HG02938 (cell line): ENCODE measurements at regions not wholly inside any gene's neighbourhood (a gene's known extent, or its start where the extent isn't known, plus 50 kb on each side); places are given as distances from the start of the nearest gene placed in this dataset.

ENCODE experiments used
- ATAC-seq: cut with Tn5 transposase; IDR thresholded peaks from one replicate; pipeline ENCODE4 v1.9.1; 2021; ENCODE audit warnings: mild to moderate bottlenecking, moderate library complexity; ENCODE audit not compliant: unreplicated experiment

- no peak for ATAC-seq
Observed at GRCh38 chrX:4322916-4323315, 609.5 kb upstream of the PRKX start.

- no peak for ATAC-seq
Observed at GRCh38 chrX:4320436-4320947, 607.0 kb upstream of the PRKX start.

GRCh38 chrX:4315891-4316290 is 602.4 kb upstream of the PRKX start:
- no peak for ATAC-seq

- ATAC-seq = no peak
Observed at GRCh38 chrX:4314586-4314985, 601.1 kb upstream of the PRKX start.

GRCh38 chrX:4277122-4277521 is 563.7 kb upstream of the PRKX start:
- ATAC-seq = no peak

GRCh38 chrX:4268676-4269075 is 555.2 kb upstream of the PRKX start:
- ATAC-seq = no peak

GRCh38 chrX:4265036-4265435 is 551.6 kb upstream of the PRKX start:
- no peak for ATAC-seq

- ATAC-seq = no peak
Observed at GRCh38 chrX:4263030-4263803, 549.8 kb upstream of the PRKX start.

GRCh38 chrX:4253092-4253491 is 539.6 kb upstream of the PRKX start:
- no peak for ATAC-seq

GRCh38 chrX:4249401-4249800 is 536.0 kb upstream of the PRKX start:
- ATAC-seq = no peak

GRCh38 chrX:4243759-4244158 is 530.3 kb upstream of the PRKX start:
- no peak for ATAC-seq

GRCh38 chrX:4240541-4241194 is 527.2 kb upstream of the PRKX start:
- ATAC-seq = no peak

GRCh38 chrX:4239650-4240540 is 526.4 kb upstream of the PRKX start:
- ATAC-seq = no peak

GRCh38 chrX:4238916-4239315 is 525.5 kb upstream of the PRKX start:
- no peak for ATAC-seq

- ATAC-seq = no peak
Observed at GRCh38 chrX:4225086-4225485, 511.6 kb upstream of the PRKX start.

- ATAC-seq = no peak
Observed at GRCh38 chrX:4206941-4207340, 493.5 kb upstream of the PRKX start.

GRCh38 chrX:4197971-4198370 is 484.5 kb upstream of the PRKX start:
- no peak for ATAC-seq

- ATAC-seq = no peak
Observed at GRCh38 chrX:4193500-4194155, 480.2 kb upstream of the PRKX start.

GRCh38 chrX:4186331-4186730 is 472.9 kb upstream of the PRKX start:
- no peak for ATAC-seq

GRCh38 chrX:4185086-4185485 is 471.6 kb upstream of the PRKX start:
- ATAC-seq = no peak

GRCh38 chrX:4182408-4182806 is 469.0 kb upstream of the PRKX start:
- ATAC-seq = no peak
